ENCODE measurements at regions not wholly inside any gene's neighbourhood (a gene's known extent, or its start where the extent isn't known, plus 50 kb on each side); places are given as distances from the start of the nearest gene placed in this dataset.

- TF ChIP-seq EZH2 (IDR thresholded peaks at IDR 0.05; ENCODE audit: low read length, missing control alignments), result no peak
- TF ChIP-seq, protein P1, sequence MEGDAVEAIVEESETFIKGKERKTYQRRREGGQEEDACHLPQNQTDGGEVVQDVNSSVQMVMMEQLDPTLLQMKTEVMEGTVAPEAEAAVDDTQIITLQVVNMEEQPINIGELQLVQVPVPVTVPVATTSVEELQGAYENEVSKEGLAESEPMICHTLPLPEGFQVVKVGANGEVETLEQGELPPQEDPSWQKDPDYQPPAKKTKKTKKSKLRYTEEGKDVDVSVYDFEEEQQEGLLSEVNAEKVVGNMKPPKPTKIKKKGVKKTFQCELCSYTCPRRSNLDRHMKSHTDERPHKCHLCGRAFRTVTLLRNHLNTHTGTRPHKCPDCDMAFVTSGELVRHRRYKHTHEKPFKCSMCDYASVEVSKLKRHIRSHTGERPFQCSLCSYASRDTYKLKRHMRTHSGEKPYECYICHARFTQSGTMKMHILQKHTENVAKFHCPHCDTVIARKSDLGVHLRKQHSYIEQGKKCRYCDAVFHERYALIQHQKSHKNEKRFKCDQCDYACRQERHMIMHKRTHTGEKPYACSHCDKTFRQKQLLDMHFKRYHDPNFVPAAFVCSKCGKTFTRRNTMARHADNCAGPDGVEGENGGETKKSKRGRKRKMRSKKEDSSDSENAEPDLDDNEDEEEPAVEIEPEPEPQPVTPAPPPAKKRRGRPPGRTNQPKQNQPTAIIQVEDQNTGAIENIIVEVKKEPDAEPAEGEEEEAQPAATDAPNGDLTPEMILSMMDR (conservative IDR thresholded peaks at IDR 0.05 in 1 of 2, IDR thresholded peaks at IDR 0.05 in 1 of 2; ENCODE audit: low read depth in 1 of 2, low read length in 2 of 2), result no peak
Observed at GRCh38 chr5:119954106-119954505, 324.7 kb downstream of the FAM170A start.
